Ishikawa (cell line): ENCODE measurements at regions not wholly inside any gene's neighbourhood (a gene's known extent, or its start where the extent isn't known, plus 50 kb on each side); places are given as distances from the start of the nearest gene placed in this dataset.

Source experiments
- CEBPB ChIP-seq: IDR thresholded peaks from 2 replicates; pipeline ENCODE4 v1.6.1; 2012
- CREB1 ChIP-seq: IDR thresholded peaks from 2 replicates; pipeline ENCODE4 v1.6.1; 2012; ENCODE audit warnings: low read depth
- EGR1 ChIP-seq: IDR thresholded peaks from 2 replicates; pipeline ENCODE4 v1.6.1; 2012
- EP300 ChIP-seq: IDR thresholded peaks from 2 replicates; pipeline ENCODE4 v1.6.1; 2012; ENCODE audit warnings: borderline replicate concordance
- FOXM1 ChIP-seq: IDR thresholded peaks from 2 replicates; pipeline ENCODE4 v1.6.1; 2012; ENCODE audit warnings: low read depth, borderline replicate concordance
- MAX ChIP-seq: IDR thresholded peaks from 2 replicates; pipeline ENCODE4 v1.6.1; 2012
- NFIC ChIP-seq: IDR thresholded peaks from 2 replicates; pipeline ENCODE4 v1.6.1; 2012
- RAD21 ChIP-seq: IDR thresholded peaks from 2 replicates; pipeline ENCODE4 v1.6.1; 2012; ENCODE audit warnings: low read depth
- REST ChIP-seq: IDR thresholded peaks from 2 replicates; pipeline ENCODE4 v1.6.1; 2012; ENCODE audit warnings: low read depth, mild to moderate bottlenecking
- TAF1 ChIP-seq: IDR thresholded peaks from 2 replicates; pipeline ENCODE4 v1.6.1; 2012; ENCODE audit warnings: low read depth, mild to moderate bottlenecking
- TCF12 ChIP-seq: IDR thresholded peaks from 2 replicates; pipeline ENCODE4 v1.6.1; 2012; ENCODE audit warnings: low read depth
- TEAD4 ChIP-seq: IDR thresholded peaks from 2 replicates; pipeline ENCODE4 v1.6.1; 2012
- USF1 ChIP-seq: IDR thresholded peaks from 2 replicates; pipeline ENCODE4 v1.6.1; 2012
- YY1 ChIP-seq: IDR thresholded peaks from 2 replicates; pipeline ENCODE4 v1.6.1; 2012; ENCODE audit warnings: low read depth
- ZBTB7A ChIP-seq: IDR thresholded peaks from 2 replicates; pipeline ENCODE4 v1.6.1; 2012; ENCODE audit warnings: low read depth

DNA sequence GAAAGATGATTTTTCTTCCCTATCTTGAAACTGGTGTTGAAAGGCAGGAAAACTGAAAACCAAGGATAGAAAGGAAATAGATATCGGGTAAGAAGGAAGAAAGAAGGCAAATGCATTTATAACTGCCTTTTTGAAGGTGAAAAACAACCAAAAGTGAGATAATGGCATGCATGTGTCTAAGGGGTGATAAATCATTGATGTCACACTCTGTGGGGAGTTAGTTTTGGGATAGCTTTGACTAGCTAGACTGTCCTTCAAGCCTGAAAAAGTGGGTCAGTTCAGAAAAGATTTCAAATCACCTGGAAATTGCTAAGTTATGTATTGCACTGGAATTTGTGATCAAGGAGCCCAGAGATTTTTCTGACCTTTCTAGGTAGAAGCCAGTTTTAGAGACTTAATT lies 142.2 kb upstream of the UMPS start:
- TF ChIP-seq YY1, result no peak

DNA sequence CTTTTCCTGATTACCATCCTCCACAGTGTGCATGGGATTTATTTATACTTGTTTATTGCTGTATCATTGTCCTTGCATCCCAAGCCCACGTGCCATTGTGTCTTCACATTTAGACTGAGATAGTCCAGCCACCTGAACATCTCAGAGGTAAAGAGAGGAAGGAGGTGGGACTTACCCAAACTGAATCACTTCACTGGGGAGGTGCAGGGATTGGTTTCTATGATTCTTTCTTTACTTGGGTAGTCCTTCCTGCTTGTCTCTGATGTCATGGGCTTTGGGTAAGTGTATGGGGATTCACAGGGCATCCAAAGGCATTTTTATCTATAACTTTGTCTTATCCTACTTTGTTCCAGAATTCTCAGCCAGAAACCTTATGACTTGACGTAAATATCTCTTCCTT lies 141.5 kb upstream of the UMPS start:
- TF ChIP-seq EP300 (no peak), MAX (no peak), TCF12 (no peak), NFIC (no peak), CEBPB (no peak), USF1 (no peak), TAF1 (no peak), YY1 (no peak), RAD21 (no peak), REST (no peak), FOXM1 (no peak), EGR1 (no peak), ZBTB7A (no peak)

DNA sequence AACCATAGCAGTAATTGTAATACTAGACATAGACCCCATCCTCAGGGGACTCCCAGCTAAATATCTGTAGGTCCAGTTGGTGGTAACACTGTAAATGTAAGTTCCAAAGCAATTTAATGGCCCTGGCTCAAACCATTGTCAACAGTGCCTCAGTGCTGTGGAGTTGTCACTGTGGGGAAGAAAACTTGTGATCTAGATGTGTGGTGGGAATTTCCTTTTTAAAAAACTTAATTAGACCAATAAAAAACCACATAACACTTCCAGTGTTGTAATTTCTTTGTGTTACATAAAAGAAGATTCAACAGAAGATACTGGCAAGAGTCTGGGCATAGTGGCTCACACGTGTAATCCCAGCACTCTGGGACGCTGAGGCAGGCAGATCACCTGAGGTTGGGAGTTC lies 138.6 kb upstream of the UMPS start:
- TF ChIP-seq NFIC (no peak), YY1 (no peak), TAF1 (no peak)

GRCh38 chr3:124592658-124593441 lies 137.4 kb upstream of the UMPS start:
- TF ChIP-seq EP300, result peak; percentile 86
- TF ChIP-seq TAF1, result no peak
- TF ChIP-seq YY1, result peak; percentile 61; the same call in 1 of the 2 replicates
- TF ChIP-seq CREB1, result no peak
- no peak for TF ChIP-seq EGR1
- peak; percentile 96 for TF ChIP-seq TCF12
- TF ChIP-seq MAX, result peak; percentile 65
- TF ChIP-seq USF1, result peak; percentile 43; the same call in 1 of the 2 replicates
- TF ChIP-seq NFIC, result peak; percentile 95
- peak; percentile 33; the same call in 1 of the 2 replicates for TF ChIP-seq RAD21
- TF ChIP-seq FOXM1, result peak; percentile 75; the same call in 1 of the 2 replicates
- TF ChIP-seq REST, result no peak
- peak; percentile 64; the same call in 1 of the 2 replicates for TF ChIP-seq ZBTB7A
- TF ChIP-seq TEAD4, result peak; percentile 89
- peak; percentile 63; the same call in 1 of the 2 replicates for TF ChIP-seq CEBPB

GRCh38 chr3:124593442-124593829 lies 136.8 kb upstream of the UMPS start:
- TF ChIP-seq TCF12 (no peak), EGR1 (no peak), TAF1 (no peak)

GRCh38 chr3:124594581-124594980 lies 135.7 kb upstream of the UMPS start:
- TF ChIP-seq ZBTB7A (no peak), FOXM1 (no peak), REST (no peak), RAD21 (no peak), EGR1 (no peak), USF1 (no peak), TEAD4 (no peak), MAX (no peak), TAF1 (no peak), TCF12 (no peak), CEBPB (no peak), EP300 (no peak), YY1 (no peak), NFIC (no peak), CREB1 (no peak)
